NCI-H345 treated with DMSO at 0.1 percent for 48 hours (cell line): ENCODE measurements at regions not wholly inside any gene's neighbourhood (a gene's known extent, or its start where the extent isn't known, plus 50 kb on each side); places are given as distances from the start of the nearest gene placed in this dataset.

Experiments
- DNase-seq: peaks from one replicate; lab custom pipeline; 2025; ENCODE audit not compliant: unreplicated experiment; lab: John Stamatoyannopoulos, UW

GRCh38 chr6:65819152-65819551, 112.1 kb upstream of the EYS start:
- no peak for DNase-seq

- no peak for DNase-seq
Observed at GRCh38 chr6:65818576-65818975, 111.5 kb upstream of the EYS start.

DNA sequence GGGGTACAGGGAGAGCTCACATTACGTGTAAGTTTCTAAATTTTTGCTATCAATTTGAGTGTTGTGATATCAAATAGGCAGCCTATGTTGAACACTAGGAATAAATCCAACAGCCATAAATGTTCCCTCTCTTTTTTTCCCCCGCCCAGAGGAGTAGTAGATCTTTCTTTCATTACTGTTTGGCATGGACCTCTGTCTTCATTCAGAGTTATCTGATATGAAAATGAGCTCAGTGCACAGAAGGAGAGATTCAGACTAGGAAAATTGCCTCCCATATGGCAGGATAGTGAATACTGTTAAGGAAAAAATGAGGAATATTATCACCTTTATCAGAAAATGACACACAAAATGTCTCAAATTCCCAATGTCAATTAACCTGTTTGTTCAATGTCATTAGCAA, 110.0 kb upstream of the EYS start:
- DNase-seq, result no peak

- no peak for DNase-seq
Observed at GRCh38 chr6:65814071-65814470, 107.0 kb upstream of the EYS start.

- DNase-seq, result no peak
Observed at GRCh38 chr6:65803186-65803585, 96.2 kb upstream of the EYS start.

- DNase-seq, result no peak
Observed at GRCh38 chr6:65799389-65799788, 92.4 kb upstream of the EYS start.

DNA sequence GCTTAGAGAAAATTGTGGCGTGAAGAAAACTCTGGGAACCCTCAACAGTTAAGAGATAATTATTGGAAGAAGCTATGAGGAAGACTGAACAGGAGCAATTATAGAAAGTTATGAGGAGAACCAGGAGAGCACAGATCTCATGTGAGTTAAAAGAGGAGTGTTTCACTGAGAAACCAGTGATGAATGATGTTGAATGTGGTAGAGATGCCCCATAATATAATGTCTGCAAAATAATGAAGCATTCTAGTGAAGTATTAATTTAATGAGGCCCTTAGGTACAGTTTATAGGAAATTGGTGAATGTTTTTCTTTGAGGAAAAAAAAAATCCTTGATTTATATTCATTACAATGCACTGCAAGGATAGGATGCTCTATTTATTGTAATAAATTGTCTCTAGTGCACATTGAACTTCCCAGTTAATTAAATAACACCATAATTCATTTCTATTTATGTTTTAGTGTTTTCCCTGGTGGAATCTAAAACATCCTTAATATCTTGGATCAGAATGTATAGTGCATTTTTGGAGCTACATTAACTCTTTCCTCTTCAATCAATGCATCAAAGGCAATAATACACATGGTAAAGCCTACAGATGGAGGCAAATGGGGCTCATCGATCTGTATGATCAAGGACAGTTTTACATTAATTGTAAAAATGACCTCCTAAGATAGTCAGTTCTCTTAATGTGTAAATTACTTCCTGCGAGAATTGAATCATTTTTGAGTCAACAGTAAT, 91.4 kb upstream of the EYS start:
- no peak for DNase-seq

GRCh38 chr6:65790666-65791065, 83.6 kb upstream of the EYS start:
- no peak for DNase-seq

DNA sequence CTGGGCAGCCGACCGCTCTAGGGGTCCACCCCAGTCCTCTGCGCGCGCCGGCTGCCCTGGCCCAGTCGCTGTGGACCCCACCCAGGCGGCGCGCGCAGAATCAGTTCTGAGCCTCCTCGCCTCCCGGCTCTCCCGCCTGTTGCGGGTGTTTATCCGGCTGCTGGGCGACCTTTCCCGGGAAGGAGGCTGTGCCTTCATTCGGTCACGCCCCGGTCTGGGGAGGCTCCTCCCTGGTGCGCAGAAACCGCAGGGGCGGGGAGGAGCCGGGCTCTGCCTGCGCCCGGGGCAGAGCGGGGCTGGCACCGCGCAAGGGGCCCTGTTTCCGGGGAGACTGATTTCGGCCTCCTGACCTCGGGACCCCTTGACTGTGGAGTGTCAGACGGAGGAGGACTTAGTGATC, 80.8 kb upstream of the EYS start:
- no peak for DNase-seq

DNA sequence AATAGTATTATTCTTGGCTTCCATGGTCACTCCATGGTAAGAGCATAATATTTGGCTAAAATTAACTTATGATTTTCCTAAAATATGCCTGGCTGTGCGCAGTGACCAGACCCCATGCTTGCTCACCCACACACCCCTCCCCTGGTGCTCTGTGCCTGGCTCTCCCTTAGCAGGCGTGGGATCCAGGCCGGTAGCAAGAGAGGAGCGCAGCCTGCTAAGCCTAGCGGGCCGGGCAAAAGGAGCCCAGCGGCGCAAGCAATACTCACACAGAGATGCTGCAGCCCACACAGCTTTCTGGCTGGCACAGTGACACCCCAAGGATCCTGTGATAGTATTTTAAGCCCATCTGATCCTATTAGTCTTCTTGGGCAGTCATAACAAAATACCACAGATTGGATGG, 79.8 kb upstream of the EYS start:
- no peak for DNase-seq

- DNase-seq, result no peak
Observed at GRCh38 chr6:65780691-65781090, 73.7 kb upstream of the EYS start.

DNA sequence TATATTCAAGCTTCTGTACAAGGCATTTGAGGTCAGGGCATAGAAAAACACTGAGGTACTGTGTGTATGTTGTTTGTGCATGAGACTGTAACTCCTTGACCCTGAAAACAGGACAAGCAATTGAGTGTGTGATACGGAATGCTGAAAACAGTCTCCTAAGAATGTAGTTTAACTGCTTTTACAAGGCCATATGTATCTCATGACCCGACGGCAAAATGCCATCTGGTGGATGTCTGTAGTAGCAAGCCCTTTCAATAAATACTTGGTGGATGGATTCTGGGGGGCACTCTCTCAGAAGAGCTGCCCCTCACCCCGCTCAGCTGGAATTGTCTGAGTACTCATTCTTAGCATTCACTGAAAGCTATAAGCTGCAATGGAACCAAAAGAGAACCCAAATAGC, 69.3 kb upstream of the EYS start:
- DNase-seq, result no peak

DNA sequence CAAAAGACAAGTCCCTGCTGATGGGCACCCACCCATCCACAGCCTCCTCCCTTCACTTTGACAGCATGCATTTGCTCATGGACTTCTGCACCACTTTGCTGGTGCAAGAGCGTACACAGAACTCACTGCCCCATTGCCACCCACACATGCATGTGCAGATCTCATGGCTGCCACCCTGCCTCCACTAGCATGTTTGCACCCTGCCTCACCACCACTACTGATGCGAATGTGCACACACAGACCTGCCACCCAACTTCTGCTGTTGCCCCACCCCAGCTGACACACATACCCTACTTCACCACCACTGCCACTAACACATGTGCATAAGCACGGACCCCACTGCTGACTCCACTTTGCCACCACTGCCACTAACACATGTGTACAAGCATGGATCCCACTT, 64.9 kb upstream of the EYS start:
- DNase-seq, result no peak

- DNase-seq, result no peak
Observed at GRCh38 chr6:65761890-65762289, 54.9 kb upstream of the EYS start.

DNA sequence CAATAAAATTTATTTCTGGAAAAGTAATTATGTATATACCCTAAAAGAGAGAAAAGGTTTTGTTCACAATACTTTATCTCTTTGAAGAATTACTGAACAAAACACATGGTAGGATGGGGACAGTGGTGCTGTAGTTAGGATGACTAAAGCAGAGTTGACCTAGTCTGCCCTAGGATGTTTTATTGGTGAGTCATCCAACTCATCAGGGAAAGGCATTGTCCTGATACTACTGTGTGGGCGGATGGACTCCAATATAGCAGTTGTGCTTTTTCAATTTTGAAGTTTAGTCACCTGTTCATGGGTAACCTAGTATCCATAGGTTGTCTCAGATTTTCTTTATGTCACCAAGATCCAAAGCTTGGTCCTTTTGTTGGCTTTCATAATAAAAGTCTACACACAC, 53.3 kb upstream of the EYS start:
- no peak for DNase-seq
